K562 (cell line): ENCODE measurements at regions not wholly inside any gene's neighbourhood (a gene's known extent, or its start where the extent isn't known, plus 50 kb on each side); places are given as distances from the start of the nearest gene placed in this dataset.

Experiments used
- MAFK ChIP-seq: IDR thresholded peaks from 2 replicates; pipeline ENCODE4 v1.6.1; 2011; ENCODE audit warnings: low read length, improper control_type of control experiment
- TF ChIP-seq, protein P1 (sequence below), 2 experiments: fragments of 450-650 bp; formaldehyde crosslinking in 1 of 2; IDR thresholded peaks; 2 replicates each; pipeline versions ENCODE4 v1.4.0 to v1.6.1; 2014 to 2020; ENCODE audit warnings: mild to moderate bottlenecking in 2 of 2, borderline replicate concordance in 1 of 2, low read depth in 1 of 2

DNA sequence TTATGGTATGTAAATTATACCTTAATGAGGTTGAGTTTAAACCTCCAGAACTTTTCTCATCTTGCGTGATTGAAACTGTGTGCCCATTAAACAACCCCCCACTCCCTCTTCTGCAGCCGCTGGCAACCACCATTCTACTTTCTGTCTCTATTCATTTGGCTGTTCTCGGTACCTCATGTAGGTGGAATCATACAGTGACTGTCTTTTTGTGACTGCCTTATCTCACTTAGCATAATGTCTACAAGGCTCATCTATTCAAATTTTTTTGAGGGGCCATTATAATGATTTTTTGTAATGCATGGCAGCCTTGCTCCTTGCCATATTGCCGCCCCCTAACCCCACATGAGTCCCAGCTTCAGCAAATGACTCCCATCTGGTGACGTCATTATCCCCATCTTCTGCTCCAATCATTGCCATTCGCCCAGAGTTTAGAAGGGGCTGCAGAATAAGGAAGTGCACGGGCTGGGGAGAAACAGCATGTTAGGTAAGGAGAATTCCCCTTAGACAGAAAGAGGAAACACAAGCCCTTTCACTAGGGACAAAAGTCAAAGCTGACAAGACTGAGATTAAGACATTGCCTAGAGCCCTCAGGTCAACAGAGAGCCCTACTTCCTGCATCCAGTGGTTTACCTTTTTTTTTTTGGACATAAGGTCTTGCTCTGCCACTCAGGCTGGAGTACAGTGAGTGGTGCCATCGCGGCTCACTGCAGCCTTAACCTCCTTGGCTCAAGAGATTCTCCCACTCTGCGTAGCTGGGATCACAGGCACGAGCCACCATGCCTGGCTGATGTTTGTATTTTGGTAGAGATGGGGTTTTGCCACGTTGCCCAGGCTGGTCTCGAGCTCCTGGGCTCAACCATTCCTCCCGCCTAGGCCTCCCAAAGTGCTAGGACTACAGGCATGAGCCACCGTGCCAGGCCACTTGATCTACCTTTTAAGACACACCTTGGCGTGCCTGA is 78.4 kb upstream of the ERRFI1 start:
- TF ChIP-seq MAFK: no peak
- TF ChIP-seq, protein P1, sequence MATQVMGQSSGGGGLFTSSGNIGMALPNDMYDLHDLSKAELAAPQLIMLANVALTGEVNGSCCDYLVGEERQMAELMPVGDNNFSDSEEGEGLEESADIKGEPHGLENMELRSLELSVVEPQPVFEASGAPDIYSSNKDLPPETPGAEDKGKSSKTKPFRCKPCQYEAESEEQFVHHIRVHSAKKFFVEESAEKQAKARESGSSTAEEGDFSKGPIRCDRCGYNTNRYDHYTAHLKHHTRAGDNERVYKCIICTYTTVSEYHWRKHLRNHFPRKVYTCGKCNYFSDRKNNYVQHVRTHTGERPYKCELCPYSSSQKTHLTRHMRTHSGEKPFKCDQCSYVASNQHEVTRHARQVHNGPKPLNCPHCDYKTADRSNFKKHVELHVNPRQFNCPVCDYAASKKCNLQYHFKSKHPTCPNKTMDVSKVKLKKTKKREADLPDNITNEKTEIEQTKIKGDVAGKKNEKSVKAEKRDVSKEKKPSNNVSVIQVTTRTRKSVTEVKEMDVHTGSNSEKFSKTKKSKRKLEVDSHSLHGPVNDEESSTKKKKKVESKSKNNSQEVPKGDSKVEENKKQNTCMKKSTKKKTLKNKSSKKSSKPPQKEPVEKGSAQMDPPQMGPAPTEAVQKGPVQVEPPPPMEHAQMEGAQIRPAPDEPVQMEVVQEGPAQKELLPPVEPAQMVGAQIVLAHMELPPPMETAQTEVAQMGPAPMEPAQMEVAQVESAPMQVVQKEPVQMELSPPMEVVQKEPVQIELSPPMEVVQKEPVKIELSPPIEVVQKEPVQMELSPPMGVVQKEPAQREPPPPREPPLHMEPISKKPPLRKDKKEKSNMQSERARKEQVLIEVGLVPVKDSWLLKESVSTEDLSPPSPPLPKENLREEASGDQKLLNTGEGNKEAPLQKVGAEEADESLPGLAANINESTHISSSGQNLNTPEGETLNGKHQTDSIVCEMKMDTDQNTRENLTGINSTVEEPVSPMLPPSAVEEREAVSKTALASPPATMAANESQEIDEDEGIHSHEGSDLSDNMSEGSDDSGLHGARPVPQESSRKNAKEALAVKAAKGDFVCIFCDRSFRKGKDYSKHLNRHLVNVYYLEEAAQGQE (IDR thresholded peaks at IDR 0.05; ENCODE audit: borderline replicate concordance): no peak
- TF ChIP-seq, protein P1 (CRISPR knock-in tag; IDR thresholded peaks at IDR 0.05; ENCODE audit: low read depth): no peak
